SU-DHL-6 (cell line): ENCODE measurements at regions not wholly inside any gene's neighbourhood (a gene's known extent, or its start where the extent isn't known, plus 50 kb on each side); places are given as distances from the start of the nearest gene placed in this dataset.
"Not testable (repeated sequence)": the region's sequence is repeated elsewhere in the genome, so short reads cannot be mapped to it uniquely, and the experiment has no call there.

Experiments
- EZH2phosphoT487 ChIP-seq: fragments of 200-600 bp; sonication (generic), shearing (Covaris generic); conservative IDR thresholded peaks from 2 replicates; pipeline ENCODE4 v1.6.1; 2018; ENCODE audit warnings: mild to moderate bottlenecking, antibody characterized with exemption, low read length, moderate library complexity, mixed read lengths
- TF ChIP-seq, protein P1 (sequence below): fragments of 200-600 bp; sonication (generic); IDR thresholded peaks from one replicate; pipeline ENCODE4 v1.5.1; 2017; ENCODE audit warnings: antibody characterized with exemption, mild to moderate bottlenecking, low read length, moderate library complexity; ENCODE audit not compliant: insufficient read depth, poor library complexity, severe bottlenecking

- TF ChIP-seq, protein P1, sequence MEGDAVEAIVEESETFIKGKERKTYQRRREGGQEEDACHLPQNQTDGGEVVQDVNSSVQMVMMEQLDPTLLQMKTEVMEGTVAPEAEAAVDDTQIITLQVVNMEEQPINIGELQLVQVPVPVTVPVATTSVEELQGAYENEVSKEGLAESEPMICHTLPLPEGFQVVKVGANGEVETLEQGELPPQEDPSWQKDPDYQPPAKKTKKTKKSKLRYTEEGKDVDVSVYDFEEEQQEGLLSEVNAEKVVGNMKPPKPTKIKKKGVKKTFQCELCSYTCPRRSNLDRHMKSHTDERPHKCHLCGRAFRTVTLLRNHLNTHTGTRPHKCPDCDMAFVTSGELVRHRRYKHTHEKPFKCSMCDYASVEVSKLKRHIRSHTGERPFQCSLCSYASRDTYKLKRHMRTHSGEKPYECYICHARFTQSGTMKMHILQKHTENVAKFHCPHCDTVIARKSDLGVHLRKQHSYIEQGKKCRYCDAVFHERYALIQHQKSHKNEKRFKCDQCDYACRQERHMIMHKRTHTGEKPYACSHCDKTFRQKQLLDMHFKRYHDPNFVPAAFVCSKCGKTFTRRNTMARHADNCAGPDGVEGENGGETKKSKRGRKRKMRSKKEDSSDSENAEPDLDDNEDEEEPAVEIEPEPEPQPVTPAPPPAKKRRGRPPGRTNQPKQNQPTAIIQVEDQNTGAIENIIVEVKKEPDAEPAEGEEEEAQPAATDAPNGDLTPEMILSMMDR = not testable (repeated sequence)
- TF ChIP-seq EZH2phosphoT487 = not testable (repeated sequence)
Measured at GRCh38 chr1:143504080-143504479, 467.7 kb downstream of the FAM72C start.
